Epidermal melanocyte (primary cell): ENCODE measurements at regions not wholly inside any gene's neighbourhood (a gene's known extent, or its start where the extent isn't known, plus 50 kb on each side); places are given as distances from the start of the nearest gene placed in this dataset.
"Not testable (repeated sequence)": the region's sequence is repeated elsewhere in the genome, so short reads cannot be mapped to it uniquely, and the experiment has no call there.

ENCODE experiments used
- DNase-seq: peaks from one replicate; pipeline ENCODE4 v3.0.0; 2011; ENCODE audit warnings: low spot score; ENCODE audit not compliant: insufficient read length

DNA sequence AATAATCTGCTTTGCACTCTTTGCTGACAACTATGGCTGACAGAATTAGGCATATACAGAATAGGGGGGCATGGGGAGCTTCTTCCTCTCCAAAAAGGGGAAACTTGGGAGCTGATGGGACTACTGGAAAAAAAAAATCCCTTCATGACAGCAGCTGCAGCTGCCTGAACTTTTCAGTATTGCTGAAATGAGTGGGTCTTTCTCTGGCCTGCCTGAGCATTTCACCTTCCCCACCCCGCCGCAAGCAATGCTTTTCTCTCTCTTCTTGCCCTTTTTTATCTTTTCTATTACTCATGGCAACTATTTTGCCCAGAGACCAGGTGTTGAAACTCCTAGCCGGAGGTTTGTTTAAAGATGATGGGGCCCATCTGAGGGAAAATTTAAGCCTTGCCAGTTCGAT lies 244.9 kb downstream of the SEMA3D start:
- no peak for DNase-seq

DNA sequence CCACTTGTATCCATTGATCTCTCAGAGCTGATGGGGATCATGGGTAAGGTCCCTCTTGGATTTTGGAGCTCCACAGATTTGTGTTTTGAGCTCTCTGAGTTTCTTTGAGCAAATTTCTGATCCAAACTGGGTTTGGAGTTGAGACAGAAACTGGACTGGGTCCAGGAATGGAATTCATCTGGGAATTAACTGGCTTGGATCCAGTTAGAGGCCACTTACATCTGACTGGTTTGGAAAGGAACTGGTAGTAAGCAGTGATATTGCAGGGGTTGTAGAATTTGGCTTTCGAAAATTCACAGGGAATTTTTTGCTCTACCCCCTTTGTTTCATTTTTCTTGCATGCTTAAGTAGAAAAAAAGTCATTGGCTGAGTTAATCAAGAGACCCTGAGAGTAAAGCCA lies 245.6 kb downstream of the SEMA3D start:
- DNase-seq, result no peak

GRCh38 chr7:84939888-84940287 lies 247.0 kb downstream of the SEMA3D start:
- no peak for DNase-seq

GRCh38 chr7:84939442-84939841 lies 247.4 kb downstream of the SEMA3D start:
- no peak for DNase-seq

DNA sequence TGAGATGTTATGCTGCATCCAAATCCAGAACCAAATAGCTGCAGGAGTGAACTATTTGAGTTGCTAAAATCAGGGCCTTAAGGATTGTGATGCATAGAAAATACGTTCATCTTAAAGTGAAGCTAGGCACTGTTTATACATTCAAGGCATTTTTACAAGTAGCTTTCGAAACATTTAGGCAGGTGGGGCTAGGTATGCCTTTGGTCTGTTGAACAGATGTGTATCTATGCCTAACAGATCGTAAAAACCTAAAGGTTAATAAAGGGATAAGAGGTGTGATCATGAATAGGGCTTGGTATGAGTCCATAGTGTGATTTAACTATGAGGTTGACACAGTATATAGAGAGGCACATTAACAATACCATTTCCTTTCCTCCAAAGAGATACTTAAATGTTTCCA lies 262.5 kb downstream of the SEMA3D start:
- no peak for DNase-seq

DNA sequence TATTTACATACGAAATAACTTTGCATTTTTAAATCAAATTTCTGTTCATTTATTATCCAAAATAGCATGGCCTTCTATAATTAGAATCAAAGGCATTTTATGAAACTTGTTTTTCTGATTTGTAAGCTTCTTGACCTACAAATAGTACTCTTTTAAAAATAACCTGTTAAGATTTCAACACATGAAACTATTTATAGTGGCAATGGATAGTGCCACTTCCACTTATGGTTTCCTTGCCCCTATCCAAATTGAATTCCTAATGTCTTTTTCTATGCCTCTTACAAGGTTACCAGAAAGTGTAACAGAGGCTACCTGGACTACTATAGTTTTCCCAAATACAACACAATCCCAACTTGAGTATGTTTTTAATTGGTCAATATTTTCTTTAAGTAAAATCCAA lies 263.5 kb downstream of the SEMA3D start:
- no peak for DNase-seq

DNA sequence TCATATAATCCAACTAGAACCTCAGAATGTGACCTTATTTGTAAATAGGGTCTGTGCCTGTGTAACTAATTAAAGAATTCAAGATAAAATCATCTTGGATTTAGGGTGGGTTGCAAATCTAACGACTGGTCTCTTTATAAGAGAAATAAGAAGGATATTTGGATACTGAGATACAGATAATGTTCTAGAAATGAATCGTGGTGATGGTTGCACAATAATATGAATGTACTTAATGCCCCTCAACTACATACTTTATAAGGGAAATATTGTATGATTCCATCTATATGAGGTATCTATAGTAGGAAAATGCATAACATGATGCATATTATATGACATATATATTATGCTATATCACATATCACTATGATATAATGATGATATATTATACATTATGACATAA lies 265.7 kb downstream of the SEMA3D start:
- DNase-seq, result no peak

GRCh38 chr7:84916973-84917372 lies 269.9 kb downstream of the SEMA3D start:
- DNase-seq, result not testable (repeated sequence)

DNA sequence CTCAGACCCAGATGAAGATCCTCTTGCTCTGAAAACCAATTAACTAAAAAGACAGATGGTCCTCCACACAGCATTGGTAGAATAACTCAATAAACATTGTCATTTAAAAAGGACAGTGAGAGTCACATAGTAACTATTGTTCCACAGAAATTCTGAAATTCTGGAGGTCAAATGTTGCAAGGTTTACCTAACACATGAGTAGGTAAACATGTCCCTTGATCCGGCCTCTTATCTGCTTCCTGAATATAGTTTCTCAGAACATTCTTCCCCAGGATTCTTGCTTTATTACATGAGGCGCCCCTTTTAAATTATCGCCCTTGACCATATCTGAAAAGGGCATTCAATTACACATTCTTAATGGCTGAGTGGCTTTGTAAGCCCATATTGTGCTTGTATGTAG lies 270.7 kb downstream of the SEMA3D start:
- no peak for DNase-seq

GRCh38 chr7:84914598-84914997 lies 272.3 kb downstream of the SEMA3D start:
- DNase-seq, result no peak

DNA sequence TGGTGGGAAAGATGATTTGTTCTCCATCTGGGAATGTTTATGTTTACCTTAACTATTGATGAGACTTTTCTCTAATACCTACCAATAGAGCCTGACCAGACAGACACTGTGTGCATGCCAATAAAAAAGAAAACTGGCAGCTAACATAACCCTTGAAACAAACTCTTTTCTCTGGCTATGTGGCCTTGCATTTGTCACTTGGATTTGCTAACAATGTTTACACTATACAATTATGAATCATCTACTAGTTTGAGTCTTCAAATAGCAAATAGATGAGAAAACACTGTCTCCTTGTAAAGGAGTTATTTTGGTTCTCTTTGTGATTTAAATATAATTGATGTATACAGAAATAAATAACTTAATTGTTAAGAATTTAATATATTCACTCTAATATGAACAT lies 273.1 kb downstream of the SEMA3D start:
- DNase-seq, result no peak

DNA sequence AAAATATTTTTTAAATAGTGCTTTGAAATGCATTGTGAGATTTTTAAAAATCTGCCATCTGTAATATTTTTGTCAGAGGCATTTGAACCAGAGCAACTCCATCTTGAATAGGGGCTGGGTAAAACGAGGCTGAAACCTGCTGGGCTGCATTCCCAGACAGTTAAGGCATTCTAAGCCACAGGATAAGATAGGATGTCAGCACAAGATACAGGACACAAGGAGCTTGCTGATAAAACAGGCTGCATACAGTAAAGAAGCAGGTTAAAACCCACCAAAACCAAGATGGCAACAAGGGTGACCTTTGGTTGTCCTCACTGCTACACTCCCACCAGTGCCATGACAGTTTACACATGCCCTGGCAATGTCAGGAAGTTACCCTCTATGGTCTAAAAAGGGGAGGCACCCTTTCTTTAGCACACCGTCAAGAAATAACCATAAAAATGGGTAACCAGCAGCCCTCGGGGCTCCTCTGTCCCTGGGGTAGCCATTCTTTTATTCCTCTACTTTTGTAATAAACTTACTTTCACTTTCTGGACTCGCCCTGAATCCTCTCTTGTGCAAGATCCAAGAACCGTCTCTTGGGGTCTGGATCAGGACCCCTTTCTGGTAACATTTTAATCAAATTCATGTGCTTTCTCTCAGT lies 273.7 kb downstream of the SEMA3D start:
- no peak for DNase-seq

- no peak for DNase-seq
These were observed 274.3 kb downstream of the SEMA3D start for GRCh38 chr7:84912537-84912936.

- no peak for DNase-seq
These were observed 274.8 kb downstream of the SEMA3D start for GRCh38 chr7:84912018-84912417.

DNA sequence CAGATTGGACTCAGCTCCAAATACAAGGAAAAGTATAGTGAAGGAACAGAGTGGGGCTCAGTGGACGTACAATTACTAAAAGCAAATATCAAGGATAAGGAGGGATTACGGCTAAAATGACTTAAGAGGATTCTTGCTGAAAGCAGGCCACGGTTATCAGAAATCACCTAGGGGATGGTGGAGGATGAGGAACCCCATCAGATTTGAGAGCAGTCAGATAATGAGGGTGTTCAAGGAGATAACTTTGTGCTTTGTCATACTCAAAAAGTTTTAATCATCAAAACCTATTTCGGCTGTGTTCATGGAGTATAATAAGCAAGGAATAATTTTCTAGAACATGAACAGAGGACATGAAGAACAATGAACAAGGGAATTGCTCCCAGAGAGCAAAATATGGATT lies 275.8 kb downstream of the SEMA3D start:
- no peak for DNase-seq

DNA sequence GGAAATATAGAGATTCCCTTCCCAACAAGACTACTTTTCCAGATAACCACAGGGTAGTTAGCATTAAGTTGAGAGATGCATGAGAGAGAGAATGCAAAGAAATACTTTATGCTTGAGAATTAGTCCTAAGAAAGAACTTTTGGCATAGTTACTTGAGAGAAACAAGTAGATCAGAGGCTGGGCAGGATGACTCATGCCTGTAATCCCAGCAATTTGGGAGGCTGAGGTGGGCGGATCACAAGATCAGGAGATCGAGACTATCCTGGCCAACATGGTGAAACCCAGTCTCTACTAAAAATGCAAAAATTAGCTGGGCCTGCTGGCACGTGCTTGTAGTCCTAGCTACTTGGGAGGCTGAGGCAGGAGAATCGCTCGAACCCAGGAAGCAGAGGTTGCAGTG lies 276.5 kb downstream of the SEMA3D start:
- not testable (repeated sequence) for DNase-seq

DNA sequence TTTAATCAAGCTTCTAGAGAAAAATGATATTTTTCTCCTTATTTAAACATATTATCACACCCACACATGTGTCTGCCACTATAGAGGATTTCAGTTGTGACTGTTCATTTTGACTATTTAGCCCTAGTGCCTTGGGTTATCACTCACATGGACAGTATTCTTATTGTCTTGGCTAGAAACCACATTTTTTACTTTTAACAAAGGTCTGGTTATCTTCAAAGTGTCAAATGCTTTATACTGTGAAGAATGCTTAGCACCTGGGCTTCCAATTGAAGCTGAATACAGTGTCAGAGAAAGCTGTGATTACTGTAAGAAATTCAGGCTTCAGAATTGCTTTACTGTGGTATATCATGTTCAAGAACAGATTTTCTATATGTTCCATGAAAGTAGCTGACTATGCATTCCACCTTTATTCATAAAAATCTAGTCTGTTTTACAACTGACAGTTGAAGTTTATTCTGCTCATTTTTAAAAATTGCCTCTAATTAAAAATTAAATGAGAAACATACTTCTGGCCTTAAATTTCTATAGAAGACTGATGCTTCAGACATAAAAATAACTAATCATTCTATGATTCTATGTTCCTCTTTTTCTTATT lies 278.6 kb downstream of the SEMA3D start:
- no peak for DNase-seq

GRCh38 chr7:84906889-84907288 lies 280.0 kb downstream of the SEMA3D start:
- no peak for DNase-seq

DNA sequence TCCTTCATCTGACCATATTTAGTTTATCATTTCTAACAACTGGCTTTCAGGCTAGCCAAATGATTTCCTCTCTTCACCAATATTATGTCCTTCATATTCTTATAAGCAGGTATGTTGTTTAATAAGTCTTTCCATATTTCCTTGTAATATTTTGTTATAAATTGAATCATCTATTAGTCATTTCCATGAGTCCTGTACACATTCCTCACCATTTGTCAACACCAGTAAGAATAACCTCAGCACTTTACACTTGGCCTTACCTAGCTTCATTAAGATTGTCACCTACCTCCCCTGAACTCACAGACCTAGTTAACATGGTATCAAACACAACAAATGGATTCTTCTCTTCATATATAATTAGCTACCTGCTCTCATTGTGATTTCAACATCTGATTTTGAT lies 282.3 kb downstream of the SEMA3D start:
- no peak for DNase-seq

GRCh38 chr7:84901366-84901765 lies 285.5 kb downstream of the SEMA3D start:
- DNase-seq, result no peak

DNA sequence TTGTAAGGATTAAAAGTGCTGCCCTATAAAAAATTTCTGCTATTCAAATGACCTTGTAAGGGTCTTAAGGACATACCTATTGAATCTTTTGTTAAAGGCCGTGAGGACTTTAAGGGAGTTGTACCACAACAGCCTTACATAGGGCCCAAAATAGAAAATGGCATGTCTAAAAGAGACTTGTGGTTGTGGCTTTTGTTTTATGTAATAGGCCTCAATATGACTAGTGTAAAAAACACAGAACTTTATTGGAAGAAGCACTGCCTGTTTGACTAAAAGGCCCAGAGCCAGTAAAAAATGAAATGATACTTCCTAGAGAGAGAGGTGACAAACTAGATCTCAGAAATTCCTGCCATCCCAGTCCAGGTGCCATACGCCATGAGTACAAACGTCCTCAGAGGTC lies 286.6 kb downstream of the SEMA3D start:
- no peak for DNase-seq

DNA sequence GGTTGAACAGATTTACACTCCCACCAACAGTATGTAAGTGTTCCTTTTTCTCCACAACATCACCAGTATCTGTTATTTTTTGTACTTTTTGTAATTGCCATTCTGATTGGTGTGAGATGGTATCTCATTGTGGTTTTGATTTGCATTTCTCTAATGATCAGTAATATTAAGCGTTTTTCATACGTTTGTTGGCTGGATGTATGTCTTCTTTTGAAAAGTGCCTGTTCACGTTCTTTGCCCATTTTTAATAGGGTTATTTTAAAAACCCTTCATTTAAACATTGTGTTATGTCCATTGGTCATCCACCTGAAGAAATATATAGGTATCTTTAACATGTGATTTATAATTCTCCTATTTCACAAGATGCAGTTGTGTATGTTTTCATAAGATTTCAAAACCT lies 291.3 kb downstream of the SEMA3D start:
- no peak for DNase-seq

GRCh38 chr7:84883570-84883969 lies 303.3 kb downstream of the SEMA3D start:
- not testable (repeated sequence) for DNase-seq
